ENCODE measurements at regions not wholly inside any gene's neighbourhood (a gene's known extent, or its start where the extent isn't known, plus 50 kb on each side); places are given as distances from the start of the nearest gene placed in this dataset.

GRCh38 chr11:119907878-119908572 is 179.0 kb upstream of the NECTIN1 start:
- H4K20me1 ChIP-seq (ENCODE audit: control insufficient read depth, insufficient read depth, low read depth, low read length): no peaks in the 10 kb centered on the region
- no peak overlapping the region for H3K4me3 ChIP-seq (ENCODE audit: low read length)
- peaks cover 2% of the 10 kb centered on the region; the same call in 1 of the 2 replicates for H3K27me3 ChIP-seq (ENCODE audit: control insufficient read depth, low read length)
- no peak for TF ChIP-seq EZH2phosphoT487 (IDR thresholded peaks at IDR 0.05; ENCODE audit: borderline replicate concordance, low read length)
- no peak for TF ChIP-seq CTCF (IDR thresholded peaks at IDR 0.05; ENCODE audit: low read depth, low read length, poor library complexity, severe bottlenecking)
- H3K9me2 ChIP-seq (replicated peaks; ENCODE audit: control insufficient read depth, low read length): no peaks in the 10 kb centered on the region
- H3K79me2 ChIP-seq (ENCODE audit: control insufficient read depth, low read length): no peaks in the 10 kb centered on the region
- no peaks in the 10 kb centered on the region for H3K4me1 ChIP-seq (ENCODE audit: control insufficient read depth, low read length)
- H3K4me2 ChIP-seq (ENCODE audit: low read length): no peak overlapping the region
- H3K9me3 ChIP-seq (ENCODE audit: control insufficient read depth, insufficient read depth, low read length): no peaks in the 10 kb centered on the region
- H3F3A ChIP-seq (ENCODE audit: control insufficient read depth, insufficient read depth): no peaks in the 10 kb centered on the region
- no peaks in the 10 kb centered on the region for H3K36me3 ChIP-seq (ENCODE audit: control insufficient read depth, low read length)
- no peak overlapping the region for H3K27ac ChIP-seq (ENCODE audit: low read depth, low read length)

GRCh38 chr11:119907122-119907851 is 178.3 kb upstream of the NECTIN1 start:
- H3K9me3 ChIP-seq (ENCODE audit: control insufficient read depth, insufficient read depth, low read length): no peaks in the 10 kb centered on the region
- no peak for TF ChIP-seq CTCF (IDR thresholded peaks at IDR 0.05; ENCODE audit: low read depth, low read length, poor library complexity, severe bottlenecking)
- TF ChIP-seq EZH2phosphoT487 (IDR thresholded peaks at IDR 0.05; ENCODE audit: borderline replicate concordance, low read length): no peak
- no peaks in the 10 kb centered on the region for H3K36me3 ChIP-seq (ENCODE audit: control insufficient read depth, low read length)
- H3K27ac ChIP-seq (ENCODE audit: low read depth, low read length): no peak overlapping the region
- H4K20me1 ChIP-seq (ENCODE audit: control insufficient read depth, insufficient read depth, low read depth, low read length): no peaks in the 10 kb centered on the region
- H3K79me2 ChIP-seq (ENCODE audit: control insufficient read depth, low read length): no peaks in the 10 kb centered on the region
- no peaks in the 10 kb centered on the region for H3K9me2 ChIP-seq (replicated peaks; ENCODE audit: control insufficient read depth, low read length)
- H3K4me1 ChIP-seq (ENCODE audit: control insufficient read depth, low read length): no peaks in the 10 kb centered on the region
- H3K27me3 ChIP-seq (ENCODE audit: control insufficient read depth, low read length): peaks cover 2% of the 10 kb centered on the region; the same call in 1 of the 2 replicates
- H3F3A ChIP-seq (ENCODE audit: control insufficient read depth, insufficient read depth): no peaks in the 10 kb centered on the region
- no peak overlapping the region for H3K4me2 ChIP-seq (ENCODE audit: low read length)
- no peak overlapping the region for H3K4me3 ChIP-seq (ENCODE audit: low read length)

- no peak for TF ChIP-seq EZH2phosphoT487 (IDR thresholded peaks at IDR 0.05; ENCODE audit: borderline replicate concordance, low read length)
- TF ChIP-seq CTCF (IDR thresholded peaks at IDR 0.05; ENCODE audit: low read depth, low read length, poor library complexity, severe bottlenecking): no peak
- Histone ChIP-seq H3K4me2 (ENCODE audit: low read length) (no peak overlapping the region), H3K36me3 (ENCODE audit: control insufficient read depth, low read length) (no peaks in the 10 kb centered on the region), H3K27ac (ENCODE audit: low read depth, low read length) (no peak overlapping the region), H3K9me2 (replicated peaks; ENCODE audit: control insufficient read depth, low read length) (no peaks in the 10 kb centered on the region), H3K79me2 (ENCODE audit: control insufficient read depth, low read length) (no peaks in the 10 kb centered on the region), H4K20me1 (ENCODE audit: control insufficient read depth, insufficient read depth, low read depth, low read length) (no peaks in the 10 kb centered on the region), H3K9me3 (ENCODE audit: control insufficient read depth, insufficient read depth, low read length) (no peaks in the 10 kb centered on the region), H3K4me3 (ENCODE audit: low read length) (no peak overlapping the region), H3K4me1 (ENCODE audit: control insufficient read depth, low read length) (no peaks in the 10 kb centered on the region), H3K27me3 (ENCODE audit: control insufficient read depth, low read length) (peaks cover 2% of the 10 kb centered on the region; the same call in 1 of the 2 replicates), H3F3A (ENCODE audit: control insufficient read depth, insufficient read depth) (no peaks in the 10 kb centered on the region)
Observed at GRCh38 chr11:119906376-119906775, 177.4 kb upstream of the NECTIN1 start.
